HepG2 (cell line): ENCODE measurements at regions not wholly inside any gene's neighbourhood (a gene's known extent, or its start where the extent isn't known, plus 50 kb on each side); places are given as distances from the start of the nearest gene placed in this dataset.

Experiments used
- ATF7 ChIP-seq, 2 experiments: fragments of 450-650 bp in 1 of 2; sonication (generic) in 1 of 2; formaldehyde crosslinking in 1 of 2; IDR thresholded peaks; 2 replicates each; pipeline versions ENCODE4 v1.4.0 to v1.6.1; 2016 to 2020; ENCODE audit warnings: antibody characterized with exemption in 1 of 2, mild to moderate bottlenecking in 1 of 2, missing genetic modification reagents in 1 of 2
- SRSF1 ChIP-seq: fragments of 200-400 bp; formaldehyde crosslinking; optimal IDR thresholded peaks from 2 replicates; pipeline ENCODE3; 2017; ENCODE audit warnings: mild to moderate bottlenecking, low read depth, low read length, moderate library complexity

DNA sequence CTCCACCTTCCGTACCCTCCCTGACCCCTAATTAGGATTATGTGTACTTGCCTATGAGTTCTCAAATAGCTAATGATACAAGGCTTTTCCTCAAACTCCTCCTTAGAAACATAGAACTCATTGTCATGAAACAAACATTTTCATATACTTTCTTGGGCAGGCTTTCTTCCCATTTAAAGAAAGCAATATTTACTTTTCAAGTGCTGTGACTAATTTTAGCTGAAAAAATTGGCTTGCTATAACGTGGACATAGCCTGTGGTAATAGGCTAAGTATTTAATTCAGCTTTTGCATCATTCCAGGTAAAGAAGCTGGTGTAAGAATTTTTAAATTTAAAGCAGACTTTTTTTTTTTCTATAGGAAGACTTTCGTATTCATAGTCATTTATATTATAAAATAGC lies 208.7 kb downstream of the SOX2 start:
- TF ChIP-seq ATF7 (IDR thresholded peaks at IDR 0.05) (no peak), ATF7 (CRISPR knock-in tag; IDR thresholded peaks at IDR 0.05) (no peak), SRSF1 (no peak)
